GM12892 (cell line): ENCODE measurements at regions not wholly inside any gene's neighbourhood (a gene's known extent, or its start where the extent isn't known, plus 50 kb on each side); places are given as distances from the start of the nearest gene placed in this dataset.
"Not testable (repeated sequence)": the region's sequence is repeated elsewhere in the genome, so short reads cannot be mapped to it uniquely, and the experiment has no call there.

Experiments
- DNase-seq: peaks from one replicate; pipeline ENCODE4 v3.0.0; 2011; ENCODE audit not compliant: insufficient read length
- FAIRE-seq: peaks from 2 replicates; lab custom pipeline; 2011; peaks lifted over from hg19 to GRCh38; lab: Jason Lieb, UNC
- POLR2A ChIP-seq: IDR thresholded peaks from 2 replicates; pipeline ENCODE4 v1.6.1; 2011; ENCODE audit warnings: low read depth, low read length, control low read depth
- POLR2AphosphoS5 ChIP-seq: IDR thresholded peaks from 2 replicates; pipeline ENCODE4 v1.6.1; 2011; ENCODE audit warnings: low read depth, low read length, control low read depth
- TAF1 ChIP-seq: IDR thresholded peaks from 2 replicates; pipeline ENCODE4 v1.6.1; 2011; ENCODE audit warnings: low read depth, mild to moderate bottlenecking, control low read depth, low read length, borderline replicate concordance

DNA sequence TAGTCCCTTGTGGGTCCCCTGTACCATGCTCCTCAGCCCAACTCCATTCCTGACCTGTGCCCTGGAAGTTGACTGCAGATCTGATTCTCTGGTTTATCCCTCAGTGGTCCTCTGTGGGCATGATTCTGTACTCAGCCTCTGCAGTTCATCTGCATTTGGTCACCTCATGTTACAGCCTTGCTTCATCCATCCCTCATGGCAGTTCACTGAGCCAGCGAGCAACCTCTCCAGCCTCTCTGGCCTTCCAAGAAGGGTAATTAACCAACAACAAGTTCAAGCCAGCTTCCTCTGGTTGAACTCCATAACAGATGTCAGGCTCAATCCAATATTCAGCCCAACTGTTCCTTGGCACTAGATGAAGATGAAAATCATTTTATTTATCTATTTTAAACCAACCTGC, 509.5 kb downstream of the NTRK3 start:
- TF ChIP-seq TAF1 (no peak), POLR2AphosphoS5 (no peak), POLR2A (no peak)
- no peak for FAIRE-seq
- no peak for DNase-seq

DNA sequence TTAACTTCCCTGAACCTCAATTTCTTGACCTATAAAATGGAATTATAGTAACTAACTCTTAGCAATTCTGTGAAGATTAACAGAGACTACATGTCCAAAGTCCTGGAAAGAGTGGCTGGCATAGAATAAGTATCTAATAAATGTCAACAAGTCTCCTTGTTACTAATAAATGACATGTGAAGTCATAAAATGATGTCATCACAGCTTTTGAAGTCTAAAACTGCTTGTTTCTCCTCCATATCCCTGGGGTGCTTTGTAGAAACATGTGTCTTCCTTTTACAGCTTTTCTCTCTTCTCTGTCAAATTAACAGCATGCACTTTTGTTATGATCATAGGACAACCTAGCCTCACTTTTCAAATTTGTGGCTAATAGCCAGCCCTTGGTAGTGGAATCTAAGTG, 510.2 kb downstream of the NTRK3 start:
- FAIRE-seq (no peak), DNase-seq (no peak)
- TF ChIP-seq POLR2A = no peak
- no peak for TF ChIP-seq TAF1
- no peak for TF ChIP-seq POLR2AphosphoS5

DNA sequence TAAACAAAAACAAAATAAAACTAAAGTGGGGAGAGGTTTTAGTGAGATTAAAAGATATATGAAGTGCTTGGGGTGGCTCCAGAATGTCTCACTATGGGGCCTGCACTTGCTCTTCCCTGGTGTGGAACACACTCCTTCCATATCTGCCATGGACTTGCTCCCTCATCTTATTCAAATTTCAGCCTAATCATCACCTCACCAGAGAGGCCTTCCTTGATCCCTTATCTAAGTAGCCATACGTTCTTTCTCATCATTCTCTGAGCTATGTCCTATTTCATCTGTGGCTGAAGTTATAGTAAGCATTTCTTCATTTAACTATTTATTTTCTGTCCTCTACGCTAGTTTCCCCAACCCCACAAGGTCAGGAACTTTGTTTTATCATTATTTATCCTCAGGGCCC, 511.7 kb downstream of the NTRK3 start:
- TF ChIP-seq TAF1 = no peak
- no peak for TF ChIP-seq POLR2AphosphoS5
- TF ChIP-seq POLR2A = no peak
- FAIRE-seq (no peak), DNase-seq (no peak)

DNA sequence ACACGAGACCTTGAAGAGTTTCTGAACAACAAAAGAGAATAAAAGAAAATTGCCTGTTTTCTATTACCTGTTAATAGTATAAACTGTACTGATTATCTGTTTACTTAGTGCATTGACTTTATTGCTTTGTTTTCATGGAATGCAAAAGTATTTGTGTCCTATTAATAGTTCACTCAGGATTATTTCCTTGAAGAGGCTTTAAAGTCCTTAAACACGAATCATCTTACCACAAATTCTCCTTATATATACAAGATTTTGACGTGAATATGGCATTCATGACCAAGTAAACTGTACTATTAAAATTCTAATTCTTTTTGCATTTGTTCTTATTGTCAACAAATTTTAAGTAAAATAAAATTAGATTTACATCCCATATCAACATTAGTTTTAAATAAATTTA, 513.0 kb downstream of the NTRK3 start:
- no peak for TF ChIP-seq POLR2A
- no peak for TF ChIP-seq TAF1
- TF ChIP-seq POLR2AphosphoS5 = no peak
- DNase-seq (no peak), FAIRE-seq (no peak)

DNA sequence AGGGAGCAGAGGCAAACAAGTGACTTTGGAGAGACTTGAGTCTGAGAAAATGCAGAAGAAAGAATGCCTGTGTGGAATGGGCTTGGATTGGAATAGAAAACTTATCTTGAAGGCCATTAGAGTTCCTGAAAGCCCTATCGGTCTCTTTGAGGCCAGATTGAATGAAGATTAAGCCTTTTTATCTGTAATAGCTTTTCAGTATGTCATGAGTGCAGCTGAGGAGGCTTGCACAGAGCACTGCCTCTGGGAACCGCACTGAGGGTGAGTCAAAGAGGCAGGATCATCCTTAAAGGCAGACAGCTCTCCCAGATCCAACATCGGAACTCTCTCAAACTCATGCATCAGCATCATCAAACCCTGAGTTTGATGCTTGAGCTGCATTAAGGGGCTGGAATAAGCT, 515.2 kb downstream of the NTRK3 start:
- DNase-seq (no peak), FAIRE-seq (no peak)
- no peak for TF ChIP-seq POLR2A
- no peak for TF ChIP-seq POLR2AphosphoS5

DNA sequence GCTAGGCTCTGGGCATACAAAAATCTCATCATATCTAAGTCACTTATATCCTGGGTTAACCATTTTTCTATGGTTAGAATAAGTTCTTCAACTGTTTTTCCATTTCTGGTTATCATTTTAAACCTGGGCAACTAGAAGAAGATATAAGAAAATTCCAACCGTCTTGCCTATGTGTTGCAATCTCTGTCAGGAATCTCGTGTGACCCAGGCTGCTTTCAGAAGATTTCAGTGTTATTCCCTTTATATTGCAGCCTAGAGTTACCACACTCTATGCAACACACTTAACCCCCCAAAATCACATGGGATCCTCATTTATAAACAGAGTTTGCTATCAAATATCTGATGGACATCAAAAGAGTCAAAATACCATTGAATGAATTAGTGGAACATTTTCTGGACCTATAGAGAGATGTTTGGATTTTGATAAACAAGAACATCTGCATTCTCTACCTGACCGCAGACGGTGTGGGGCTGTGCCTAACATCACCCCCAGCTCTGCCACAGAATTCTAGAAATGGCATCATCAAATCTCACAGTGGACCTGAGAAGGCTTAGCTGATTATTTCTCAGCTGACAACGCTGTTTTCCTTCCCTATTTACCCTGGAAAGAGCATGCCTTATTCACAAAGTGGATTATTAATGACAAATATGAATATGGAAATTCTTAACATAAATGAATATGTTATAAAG, 515.7 kb downstream of the NTRK3 start:
- DNase-seq = no peak
- FAIRE-seq = no peak
- no peak for TF ChIP-seq POLR2A
- TF ChIP-seq POLR2AphosphoS5 = no peak
- no peak for TF ChIP-seq TAF1

DNA sequence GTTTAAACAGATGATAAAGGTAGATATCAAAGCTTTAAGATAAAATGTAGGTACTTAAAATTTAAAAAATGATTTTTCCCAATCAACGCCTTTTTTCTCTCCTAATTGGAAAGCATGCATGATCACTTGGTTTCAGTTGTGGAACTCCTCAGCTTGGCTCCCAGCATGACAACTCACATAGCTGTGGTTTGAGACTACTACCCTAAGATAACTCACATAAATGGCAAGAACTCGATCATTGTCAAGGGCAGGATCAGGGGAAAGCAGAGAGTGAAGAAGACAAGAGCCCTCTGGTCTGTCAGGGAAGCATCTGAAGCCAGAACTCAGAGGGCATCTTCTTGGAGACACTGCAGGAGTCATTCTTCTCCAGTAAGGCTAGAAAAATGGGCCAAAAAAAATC, 516.7 kb downstream of the NTRK3 start:
- DNase-seq = no peak
- FAIRE-seq = no peak
- TF ChIP-seq TAF1 = no peak
- TF ChIP-seq POLR2AphosphoS5 = no peak
- no peak for TF ChIP-seq POLR2A

DNA sequence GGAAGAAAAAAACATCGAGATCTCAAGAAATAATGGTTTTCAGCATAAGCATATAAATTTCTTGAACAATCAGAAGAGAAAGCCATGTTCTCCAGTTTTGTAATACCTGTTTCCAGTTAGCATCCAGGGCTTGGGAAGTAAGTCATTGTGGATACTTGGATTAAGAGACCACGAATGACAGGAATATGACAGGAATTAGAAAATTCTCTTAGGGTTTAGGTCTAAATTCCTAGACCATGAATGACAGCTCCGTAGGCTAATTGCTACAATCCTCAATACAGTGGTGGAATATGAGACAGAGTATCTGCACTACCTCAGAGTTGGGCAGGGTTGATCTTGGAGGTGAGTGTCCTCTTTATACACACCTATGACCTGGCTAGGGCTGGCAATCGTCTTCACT, 517.5 kb downstream of the NTRK3 start:
- TF ChIP-seq POLR2AphosphoS5 = no peak
- no peak for TF ChIP-seq POLR2A
- no peak for TF ChIP-seq TAF1
- FAIRE-seq = no peak
- DNase-seq = no peak

DNA sequence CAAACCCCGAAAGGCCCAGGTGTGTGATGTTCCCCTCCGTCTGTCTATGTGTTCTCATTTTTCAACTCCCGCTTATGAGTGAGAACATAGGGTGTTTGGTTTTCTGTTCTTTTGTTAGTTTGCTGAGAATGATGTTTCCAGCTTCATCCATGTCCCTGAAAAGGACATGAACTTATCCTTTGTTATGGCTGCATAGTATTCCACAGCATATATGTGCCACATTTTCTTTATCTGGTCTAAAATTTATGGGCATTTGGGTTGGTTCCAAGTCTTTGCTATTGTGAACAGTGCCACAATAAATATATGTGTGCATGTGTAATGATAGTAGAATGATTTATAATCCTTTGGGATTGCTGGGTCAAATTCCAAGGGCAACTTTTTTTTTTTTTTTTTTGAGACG, 519.1 kb downstream of the NTRK3 start:
- not testable (repeated sequence) for DNase-seq, FAIRE-seq

DNA sequence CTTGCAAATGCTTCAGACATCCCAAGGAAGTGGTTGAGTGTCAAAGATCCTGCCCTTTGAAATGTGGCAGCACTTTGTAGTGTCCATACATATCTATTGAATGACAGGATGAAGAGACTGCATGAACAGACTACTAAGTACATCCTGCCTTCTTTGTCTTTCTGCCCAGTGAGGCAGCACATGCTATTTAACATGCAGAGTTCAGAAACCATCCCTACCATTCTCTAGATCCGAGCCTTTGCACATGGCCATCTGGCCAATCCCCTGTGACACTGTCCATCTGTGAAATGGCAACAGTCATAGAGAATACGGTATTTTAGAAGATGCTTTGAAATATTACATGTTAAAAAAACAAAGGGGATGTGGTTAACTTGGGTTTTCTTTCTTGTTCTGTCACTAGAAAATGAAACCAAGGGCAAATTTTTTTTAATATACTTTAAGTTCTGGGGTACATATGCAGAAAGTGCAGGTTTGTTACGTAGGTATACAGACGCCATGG, 519.6 kb downstream of the NTRK3 start:
- FAIRE-seq (no peak), DNase-seq (no peak)
- TF ChIP-seq POLR2AphosphoS5 = no peak
- no peak for TF ChIP-seq TAF1
- no peak for TF ChIP-seq POLR2A

DNA sequence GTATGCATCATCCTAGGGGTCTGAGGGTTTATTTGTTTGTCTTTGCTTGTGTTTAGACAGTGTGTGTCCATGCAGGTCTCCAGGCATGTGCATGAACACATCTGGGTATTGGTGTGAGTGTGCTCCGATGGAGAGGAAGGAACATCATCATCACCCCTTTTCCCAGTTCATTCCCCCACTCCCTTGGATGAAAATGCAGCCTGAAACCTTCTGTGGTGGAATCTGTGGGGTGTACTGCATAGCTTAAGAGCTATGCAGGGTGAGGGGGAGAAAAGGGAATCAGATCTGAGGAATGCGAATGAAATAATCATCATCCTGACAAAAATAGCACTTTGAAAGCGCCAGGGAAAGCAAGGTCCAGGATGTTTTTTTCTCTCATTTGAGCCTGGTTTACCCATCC, 520.1 kb downstream of the NTRK3 start:
- no peak for FAIRE-seq
- TF ChIP-seq POLR2AphosphoS5 = no peak
- TF ChIP-seq POLR2A = no peak
- no peak for TF ChIP-seq TAF1
- DNase-seq = no peak

DNA sequence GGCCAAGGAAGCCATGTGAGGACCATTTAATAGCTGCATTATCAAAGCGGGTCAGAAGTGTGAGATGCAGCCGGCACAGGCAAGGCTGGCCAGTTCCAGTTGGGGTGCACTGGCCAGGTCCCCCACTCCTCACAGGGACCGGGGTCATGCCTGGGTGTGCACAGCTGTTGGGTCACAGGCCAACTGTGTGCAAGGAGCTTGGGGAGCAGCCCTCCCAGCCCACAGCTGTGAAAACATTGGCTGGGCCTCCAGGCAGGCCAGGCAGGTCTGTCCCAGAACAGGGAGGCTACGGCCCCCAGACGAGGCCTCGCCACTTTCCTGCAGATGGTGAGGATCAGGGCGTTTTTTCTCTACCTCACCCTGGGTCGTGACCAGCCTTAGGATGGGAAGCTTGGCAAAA, 521.0 kb downstream of the NTRK3 start:
- FAIRE-seq (no peak), DNase-seq (no peak)
- no peak for TF ChIP-seq POLR2AphosphoS5
- no peak for TF ChIP-seq TAF1
- no peak for TF ChIP-seq POLR2A
